Fibroblast of lung (primary cell): ENCODE measurements at regions not wholly inside any gene's neighbourhood (a gene's known extent, or its start where the extent isn't known, plus 50 kb on each side); places are given as distances from the start of the nearest gene placed in this dataset.

Source experiments
- EZH2 ChIP-seq: IDR thresholded peaks from 2 replicates; pipeline ENCODE4 v1.5.1; 2012; ENCODE audit warnings: low read length, control low read depth, mild to moderate bottlenecking; ENCODE audit errors: missing control alignments
- TF ChIP-seq, protein P1 (sequence below), 2 donors: IDR thresholded peaks in 1 of 2; conservative IDR thresholded peaks in 1 of 2; 1 replicate in 1 of 2; 2 replicates in 1 of 2; pipeline ENCODE4 v1.5.1; 2011 to 2012; ENCODE audit warnings: low read length in 2 of 2, control low read depth in 1 of 2, inconsistent platforms in 1 of 2, low read depth in 1 of 2, mild to moderate bottlenecking in 1 of 2

DNA sequence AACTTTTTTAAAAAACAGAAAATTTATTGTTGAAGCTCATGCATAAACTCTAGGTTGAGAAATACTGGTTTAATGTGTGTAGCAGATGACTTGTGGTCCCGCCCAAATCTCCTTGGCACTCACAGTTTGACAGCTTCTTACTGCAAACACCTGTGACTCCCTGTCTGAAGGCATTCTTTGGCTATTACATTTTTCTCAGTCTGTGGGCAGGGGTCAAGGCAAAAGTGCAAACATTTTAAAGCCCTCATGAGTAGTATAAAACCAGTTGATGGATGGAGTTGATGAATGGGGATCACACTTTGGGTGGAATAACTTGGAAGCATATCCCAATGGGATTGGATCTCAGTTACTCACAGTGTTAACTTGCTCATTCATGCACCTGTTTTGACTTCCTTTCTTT is 1007.0 kb upstream of the NUDT12 start:
- TF ChIP-seq, protein P1, sequence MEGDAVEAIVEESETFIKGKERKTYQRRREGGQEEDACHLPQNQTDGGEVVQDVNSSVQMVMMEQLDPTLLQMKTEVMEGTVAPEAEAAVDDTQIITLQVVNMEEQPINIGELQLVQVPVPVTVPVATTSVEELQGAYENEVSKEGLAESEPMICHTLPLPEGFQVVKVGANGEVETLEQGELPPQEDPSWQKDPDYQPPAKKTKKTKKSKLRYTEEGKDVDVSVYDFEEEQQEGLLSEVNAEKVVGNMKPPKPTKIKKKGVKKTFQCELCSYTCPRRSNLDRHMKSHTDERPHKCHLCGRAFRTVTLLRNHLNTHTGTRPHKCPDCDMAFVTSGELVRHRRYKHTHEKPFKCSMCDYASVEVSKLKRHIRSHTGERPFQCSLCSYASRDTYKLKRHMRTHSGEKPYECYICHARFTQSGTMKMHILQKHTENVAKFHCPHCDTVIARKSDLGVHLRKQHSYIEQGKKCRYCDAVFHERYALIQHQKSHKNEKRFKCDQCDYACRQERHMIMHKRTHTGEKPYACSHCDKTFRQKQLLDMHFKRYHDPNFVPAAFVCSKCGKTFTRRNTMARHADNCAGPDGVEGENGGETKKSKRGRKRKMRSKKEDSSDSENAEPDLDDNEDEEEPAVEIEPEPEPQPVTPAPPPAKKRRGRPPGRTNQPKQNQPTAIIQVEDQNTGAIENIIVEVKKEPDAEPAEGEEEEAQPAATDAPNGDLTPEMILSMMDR (conservative IDR thresholded peaks at IDR 0.05 in 1 of 2, IDR thresholded peaks at IDR 0.05 in 1 of 2; ENCODE audit: low read depth in 1 of 2, low read length in 2 of 2): no peak
- TF ChIP-seq EZH2: no peak
